ENCODE measurements at regions not wholly inside any gene's neighbourhood (a gene's known extent, or its start where the extent isn't known, plus 50 kb on each side); places are given as distances from the start of the nearest gene placed in this dataset.

GRCh38 chr10:113230011-113230610 lies 280.1 kb downstream of the TCF7L2 start:
- no peak overlapping the region for H3K4me3 ChIP-seq (ENCODE audit: low read length)
- WGBS (ENCODE audit: insufficient coverage): 91% methylated on average over 6 of the region's 6 CpGs
- no peaks in the 10 kb centered on the region for H3K27me3 ChIP-seq (ENCODE audit: control insufficient read depth, insufficient read depth, low read length)
- H3K27ac Mint-ChIP-seq: no peak overlapping the region
- intact Hi-C loops (cut with micrococcal nuclease): no loop called here
- H3K27me3 Mint-ChIP-seq (ENCODE audit: low read depth in 2 of 2): peaks cover 9 to 19% of the 10 kb centered on the region in 2 donors
- TF ChIP-seq CTCF (IDR thresholded peaks at IDR 0.05): no peak
- H3K4me1 Mint-ChIP-seq: peaks cover 5 to 7% of the 10 kb centered on the region in 2 donors
- no peak overlapping the region for H3K4me3 Mint-ChIP-seq
- no peaks in the 10 kb centered on the region for H3K36me3 ChIP-seq (ENCODE audit: control insufficient read depth, insufficient read depth, low read length)
- ATAC-seq: no peak
- no peak for DNase-seq
- H3K9me3 Mint-ChIP-seq: no peaks in the 10 kb centered on the region
- no peak overlapping the region for H3K27ac ChIP-seq (ENCODE audit: low read length)
- H3K36me3 Mint-ChIP-seq: no peaks in the 10 kb centered on the region
- H3K4me1 ChIP-seq (ENCODE audit: control insufficient read depth, insufficient read depth, low read length): peaks cover 3% of the 10 kb centered on the region
- no peaks in the 10 kb centered on the region for H3K9me3 ChIP-seq (ENCODE audit: control insufficient read depth, insufficient read depth, low read length)

- no peaks in the 10 kb centered on the region for H3K27me3 ChIP-seq (ENCODE audit: control insufficient read depth, insufficient read depth, low read length)
- no peak overlapping the region for H3K27ac Mint-ChIP-seq
- H3K36me3 ChIP-seq (ENCODE audit: control insufficient read depth, insufficient read depth, low read length): no peaks in the 10 kb centered on the region
- ATAC-seq (peak in 2 of 3 donors; percentile 44 to 51), DNase-seq (no peak)
- H3K27me3 Mint-ChIP-seq (ENCODE audit: low read depth in 2 of 2): peaks cover 0 to 12% of the 10 kb centered on the region in 2 donors
- no peaks in the 10 kb centered on the region for H3K36me3 Mint-ChIP-seq
- no peaks in the 10 kb centered on the region for H3K4me1 ChIP-seq (ENCODE audit: control insufficient read depth, insufficient read depth, low read length)
- H3K9me3 ChIP-seq (ENCODE audit: control insufficient read depth, insufficient read depth, low read length): no peaks in the 10 kb centered on the region
- no peak overlapping the region for H3K4me3 ChIP-seq (ENCODE audit: low read length)
- whole genome bisulfite sequencing (ENCODE audit: insufficient coverage): 70% methylated on average over 5 of the region's 5 CpGs
- peaks cover 5 to 7% of the 10 kb centered on the region in 2 donors for H3K4me1 Mint-ChIP-seq
- H3K27ac ChIP-seq (ENCODE audit: low read length): no peak overlapping the region
- intact Hi-C loops (cut with micrococcal nuclease): no loop called here
- TF ChIP-seq CTCF (IDR thresholded peaks at IDR 0.05): no peak
- H3K4me3 Mint-ChIP-seq: no peak overlapping the region
- no peaks in the 10 kb centered on the region for H3K9me3 Mint-ChIP-seq
These were observed 283.0 kb downstream of the TCF7L2 start for GRCh38 chr10:113232928-113233511.

- WGBS (ENCODE audit: insufficient coverage): 94% methylated on average over 3 of the region's 3 CpGs
These were observed 284.4 kb downstream of the TCF7L2 start for GRCh38 chr10:113234481-113234880.

More at GRCh38 chr10:113234481-113234880, 284.4 kb downstream of the TCF7L2 start:
- no peaks in the 10 kb centered on the region for H3K9me3 ChIP-seq (ENCODE audit: control insufficient read depth, insufficient read depth, low read length)
- H3K27ac ChIP-seq (ENCODE audit: low read length): no peak overlapping the region
- no peak overlapping the region for H3K4me3 Mint-ChIP-seq
- H3K27ac Mint-ChIP-seq: no peak overlapping the region
- no peaks in the 10 kb centered on the region for H3K36me3 ChIP-seq (ENCODE audit: control insufficient read depth, insufficient read depth, low read length)
- TF ChIP-seq CTCF (IDR thresholded peaks at IDR 0.05): no peak
- H3K27me3 ChIP-seq (ENCODE audit: control insufficient read depth, insufficient read depth, low read length): no peaks in the 10 kb centered on the region
- peaks cover 5 to 7% of the 10 kb centered on the region in 2 donors for H3K4me1 Mint-ChIP-seq
- no peak overlapping the region for H3K4me3 ChIP-seq (ENCODE audit: low read length)
- DNase-seq (no peak), ATAC-seq (no peak)
- no peaks in the 10 kb centered on the region for H3K36me3 Mint-ChIP-seq
- no peaks in the 10 kb centered on the region for H3K9me3 Mint-ChIP-seq
- peaks cover 6% of the 10 kb centered on the region in 2 donors for H3K27me3 Mint-ChIP-seq (ENCODE audit: low read depth in 2 of 2)
- no peaks in the 10 kb centered on the region for H3K4me1 ChIP-seq (ENCODE audit: control insufficient read depth, insufficient read depth, low read length)
- intact Hi-C loops (cut with micrococcal nuclease): no loop called here

All from natural killer cell (primary cell).